ENCODE measurements at regions not wholly inside any gene's neighbourhood (a gene's known extent, or its start where the extent isn't known, plus 50 kb on each side); places are given as distances from the start of the nearest gene placed in this dataset.
"Not testable (repeated sequence)": the region's sequence is repeated elsewhere in the genome, so short reads cannot be mapped to it uniquely, and the experiment has no call there.

DNA sequence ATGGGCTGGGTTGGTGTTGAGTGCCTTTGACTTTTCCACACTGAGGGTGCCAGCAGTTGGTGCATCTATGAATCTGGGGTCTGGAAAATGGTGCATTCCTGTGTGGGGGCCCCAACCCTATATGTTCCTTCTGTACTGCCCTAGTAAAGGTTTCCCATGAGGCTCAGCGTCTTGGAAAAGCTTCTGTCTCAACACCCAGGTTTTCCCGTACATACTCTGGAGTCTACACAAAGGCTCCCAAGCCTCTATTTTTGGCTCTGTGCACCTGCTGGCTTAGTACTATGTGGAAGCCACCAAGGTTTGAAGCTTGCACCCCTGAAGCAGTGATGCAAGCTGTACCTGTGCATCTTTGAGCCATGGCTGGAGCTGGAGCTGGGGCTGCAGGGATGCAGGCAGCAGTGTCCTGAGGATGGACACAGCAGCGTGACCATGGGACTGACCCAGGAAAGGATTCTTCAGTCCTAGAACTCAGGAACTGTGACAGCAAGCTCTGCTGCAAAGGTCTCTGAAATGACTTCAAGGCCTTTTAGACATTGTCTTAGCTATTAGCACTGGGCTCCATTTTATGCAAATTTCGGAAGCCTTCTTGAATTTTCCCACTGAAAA, 282.7 kb downstream of the POTED start:
- not testable (repeated sequence) for H3K36me3 Mint-ChIP-seq, H3K9me3 Mint-ChIP-seq, H3K4me3 Mint-ChIP-seq, H3K27ac Mint-ChIP-seq, H3K27me3 Mint-ChIP-seq, H3K4me1 Mint-ChIP-seq

DNA sequence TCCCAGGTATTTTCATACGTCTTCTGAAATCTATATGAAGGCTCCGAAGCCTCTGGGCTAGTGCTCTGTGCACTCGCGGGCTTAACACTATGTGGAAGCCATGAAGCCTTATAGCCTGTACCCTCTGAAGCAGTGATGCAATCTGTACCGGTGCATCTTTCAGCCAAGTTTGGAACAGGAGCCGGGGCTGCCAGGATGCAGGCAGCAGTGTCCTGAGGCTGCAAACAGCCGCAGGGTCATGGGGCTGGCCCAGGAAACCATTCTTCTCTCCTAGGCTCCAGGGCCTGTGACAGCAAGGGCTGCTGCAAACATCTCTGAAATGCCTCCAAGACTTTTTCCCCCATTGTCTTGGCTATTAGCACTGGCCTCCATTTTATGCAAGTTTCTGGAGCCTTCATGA, 279.6 kb downstream of the POTED start:
- not testable (repeated sequence) for H3K27me3 Mint-ChIP-seq, H3K4me1 Mint-ChIP-seq, H3K9me3 Mint-ChIP-seq, H3K4me3 Mint-ChIP-seq, H3K27ac Mint-ChIP-seq, H3K36me3 Mint-ChIP-seq

DNA sequence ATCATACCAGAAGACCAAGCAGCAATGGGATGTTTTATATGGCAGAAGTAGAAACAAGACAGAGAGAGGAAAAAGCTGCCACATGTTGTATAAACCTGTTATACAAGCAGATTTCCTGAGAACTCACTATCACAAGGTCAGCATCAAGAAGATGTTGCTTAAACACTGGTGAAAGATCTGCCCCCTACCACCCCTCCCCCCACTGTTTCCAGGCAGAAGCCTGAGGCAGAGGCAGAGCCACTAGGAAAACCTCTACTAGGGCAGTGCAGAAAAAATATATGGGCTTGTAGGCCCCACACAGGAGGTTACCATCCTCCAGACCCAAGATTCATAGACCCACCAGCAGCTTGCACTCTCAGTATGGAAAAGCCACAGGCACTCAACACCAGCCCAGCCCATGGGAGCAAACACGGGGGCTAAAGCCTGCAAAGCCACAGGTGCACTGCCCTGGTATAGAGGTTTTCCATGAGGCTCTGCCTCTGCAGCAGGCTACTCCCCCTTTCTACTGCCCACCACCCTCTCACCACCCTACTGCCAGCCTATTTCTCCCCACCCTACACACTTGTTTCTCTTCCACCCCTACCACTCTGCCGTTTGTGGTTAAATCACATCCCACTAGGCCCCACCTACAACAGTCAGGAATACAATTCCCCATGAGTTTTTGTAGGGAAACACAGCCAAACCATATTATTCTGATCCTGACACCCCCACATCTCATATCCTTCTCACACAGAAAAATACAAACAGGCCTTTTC, 274.2 kb downstream of the POTED start:
- H3K9me3 Mint-ChIP-seq, H3K4me1 Mint-ChIP-seq, H3K36me3 Mint-ChIP-seq, H3K27ac Mint-ChIP-seq, H3K27me3 Mint-ChIP-seq, H3K4me3 Mint-ChIP-seq: not testable (repeated sequence)

DNA sequence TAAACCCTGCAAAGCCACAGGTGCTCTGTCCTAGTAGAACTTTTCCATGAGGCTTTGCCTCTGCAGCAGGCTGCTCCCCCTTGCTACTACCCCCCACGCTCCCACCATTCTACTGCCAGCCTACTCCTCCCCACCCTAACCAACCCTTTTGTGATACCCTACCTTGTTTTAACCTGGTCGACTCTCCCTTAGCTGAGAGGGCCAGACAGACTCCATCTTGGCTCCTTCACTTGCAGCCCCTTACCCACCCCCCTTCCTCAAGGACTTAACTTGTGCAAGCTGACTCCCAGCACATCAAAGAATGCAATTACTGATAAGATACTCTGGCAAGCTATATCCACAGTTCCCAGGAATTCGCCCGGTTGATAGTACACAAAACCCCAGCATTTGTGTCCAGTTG, 267.9 kb downstream of the POTED start:
- H3K4me3 Mint-ChIP-seq, H3K27ac Mint-ChIP-seq, H3K36me3 Mint-ChIP-seq, H3K4me1 Mint-ChIP-seq, H3K9me3 Mint-ChIP-seq, H3K27me3 Mint-ChIP-seq: not testable (repeated sequence)

- not testable (repeated sequence) for H3K9me3 Mint-ChIP-seq, H3K36me3 Mint-ChIP-seq, H3K4me1 Mint-ChIP-seq, H3K27ac Mint-ChIP-seq, H3K27me3 Mint-ChIP-seq, H3K4me3 Mint-ChIP-seq
Measured at GRCh38 chr21:13876999-13877398, 267.4 kb downstream of the POTED start.

DNA sequence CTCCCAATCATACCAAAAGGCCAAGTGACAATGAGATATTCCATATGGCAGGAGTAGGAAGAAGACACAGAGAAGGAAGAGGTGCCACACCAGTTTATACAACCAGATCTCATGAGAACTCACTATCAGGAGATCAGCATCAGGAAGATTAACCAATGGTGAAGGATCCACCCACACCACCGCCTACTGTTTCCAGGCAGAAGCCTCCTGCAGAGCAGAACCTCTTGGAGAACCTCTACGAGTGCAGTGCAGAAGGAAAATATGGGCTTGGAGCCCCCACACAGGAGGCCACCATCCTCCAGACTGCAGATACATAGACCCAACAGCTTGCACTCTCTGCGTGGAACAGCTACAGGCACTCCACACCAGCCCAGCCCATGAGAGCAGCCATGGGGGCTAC, 264.4 kb downstream of the POTED start:
- not testable (repeated sequence) for H3K4me3 Mint-ChIP-seq, H3K9me3 Mint-ChIP-seq, H3K36me3 Mint-ChIP-seq, H3K4me1 Mint-ChIP-seq, H3K27ac Mint-ChIP-seq, H3K27me3 Mint-ChIP-seq

DNA sequence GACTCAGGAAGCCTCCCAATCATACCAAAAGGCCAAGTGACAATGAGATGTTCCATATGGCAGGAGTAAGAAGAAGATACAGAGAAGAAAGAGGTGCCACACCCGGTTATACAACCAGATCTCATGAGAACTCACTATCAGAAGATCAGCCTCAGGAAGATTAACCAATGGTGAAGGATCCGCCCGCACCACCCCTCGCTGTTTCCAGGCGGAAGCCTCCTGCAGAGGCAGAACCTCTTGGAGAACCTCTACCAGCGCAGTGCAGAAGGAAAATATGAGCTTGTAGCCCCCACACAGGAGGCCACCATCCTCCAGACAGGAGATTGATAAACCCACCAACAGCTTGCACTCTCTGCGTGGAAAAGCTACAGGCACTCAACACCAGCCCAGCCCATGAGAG, 245.1 kb downstream of the POTED start:
- Mint-ChIP-seq H3K9me3 (no peaks in the 10 kb centered on the region), H3K27me3 (peaks cover 3% of the 10 kb centered on the region), H3K27ac (no peak overlapping the region), H3K36me3 (no peaks in the 10 kb centered on the region), H3K4me1 (no peaks in the 10 kb centered on the region), H3K4me3 (no peak overlapping the region)

DNA sequence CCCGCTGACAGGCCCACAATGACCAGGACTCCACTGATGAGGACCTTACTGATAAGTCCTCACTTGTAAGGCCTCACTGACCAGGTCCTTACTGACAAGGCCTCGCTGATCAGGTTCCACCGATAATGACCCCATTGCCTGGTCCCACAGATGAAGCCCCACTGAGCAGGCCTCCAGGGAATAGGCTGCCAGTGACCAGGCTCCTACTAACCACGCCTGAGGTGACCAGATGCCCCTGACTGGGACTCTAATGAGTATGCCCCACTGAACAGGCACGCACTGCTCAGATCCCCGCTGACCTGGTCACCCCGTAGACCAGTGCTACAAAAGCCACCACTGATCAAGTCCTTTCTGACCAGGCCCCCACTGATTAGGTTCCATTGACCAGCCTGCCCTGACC, 241.2 kb downstream of the POTED start:
- not testable (repeated sequence) for H3K4me3 Mint-ChIP-seq, H3K27ac Mint-ChIP-seq, H3K4me1 Mint-ChIP-seq, H3K27me3 Mint-ChIP-seq, H3K36me3 Mint-ChIP-seq, H3K9me3 Mint-ChIP-seq

DNA sequence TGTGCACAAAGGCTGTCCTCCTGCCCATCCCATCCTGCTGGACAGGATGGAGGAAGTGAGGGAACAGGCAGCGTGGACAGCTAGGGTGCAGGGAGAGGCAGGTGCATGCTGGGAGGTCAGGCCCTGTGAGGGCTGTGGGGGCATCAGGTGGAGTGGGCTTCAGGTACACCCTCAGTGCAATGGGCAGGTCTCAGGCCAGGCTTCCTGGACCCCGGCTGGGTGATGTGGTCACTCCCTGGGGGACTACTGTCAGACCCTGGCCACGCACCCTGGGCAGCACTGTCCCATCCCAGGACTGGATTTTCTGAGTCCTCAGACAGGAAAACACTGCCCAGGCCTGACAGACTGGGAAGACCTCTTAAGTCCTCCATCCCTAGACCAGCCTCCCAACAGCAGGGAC, 239.9 kb downstream of the POTED start:
- not testable (repeated sequence) for H3K9me3 Mint-ChIP-seq, H3K27me3 Mint-ChIP-seq, H3K36me3 Mint-ChIP-seq, H3K4me3 Mint-ChIP-seq, H3K4me1 Mint-ChIP-seq, H3K27ac Mint-ChIP-seq

GRCh38 chr21:13846718-13847117, 237.1 kb downstream of the POTED start:
- H3K27me3 Mint-ChIP-seq, H3K36me3 Mint-ChIP-seq, H3K4me3 Mint-ChIP-seq, H3K9me3 Mint-ChIP-seq, H3K4me1 Mint-ChIP-seq, H3K27ac Mint-ChIP-seq: not testable (repeated sequence)

DNA sequence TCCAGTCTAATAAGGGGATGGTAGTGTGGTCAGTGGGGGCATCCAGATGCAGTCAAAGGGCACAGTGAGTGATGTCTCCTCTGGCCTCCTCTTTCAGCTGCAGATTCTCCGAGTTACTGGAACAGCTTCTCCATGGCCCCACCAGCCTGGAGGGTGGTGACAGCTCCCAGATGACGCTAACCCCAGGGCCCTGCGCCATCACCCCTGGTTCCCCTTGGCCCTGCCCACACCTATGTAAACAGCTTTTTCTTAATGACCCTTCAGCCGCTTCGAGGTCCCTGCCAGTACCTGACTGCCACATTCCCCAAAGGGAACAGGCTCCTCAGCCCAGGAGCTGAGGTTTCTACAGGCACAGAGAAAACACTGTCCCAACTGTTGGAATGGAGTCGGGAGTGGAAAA, 235.0 kb downstream of the POTED start:
- not testable (repeated sequence) for H3K4me1 Mint-ChIP-seq, H3K27ac Mint-ChIP-seq, H3K27me3 Mint-ChIP-seq, H3K4me3 Mint-ChIP-seq, H3K9me3 Mint-ChIP-seq, H3K36me3 Mint-ChIP-seq

DNA sequence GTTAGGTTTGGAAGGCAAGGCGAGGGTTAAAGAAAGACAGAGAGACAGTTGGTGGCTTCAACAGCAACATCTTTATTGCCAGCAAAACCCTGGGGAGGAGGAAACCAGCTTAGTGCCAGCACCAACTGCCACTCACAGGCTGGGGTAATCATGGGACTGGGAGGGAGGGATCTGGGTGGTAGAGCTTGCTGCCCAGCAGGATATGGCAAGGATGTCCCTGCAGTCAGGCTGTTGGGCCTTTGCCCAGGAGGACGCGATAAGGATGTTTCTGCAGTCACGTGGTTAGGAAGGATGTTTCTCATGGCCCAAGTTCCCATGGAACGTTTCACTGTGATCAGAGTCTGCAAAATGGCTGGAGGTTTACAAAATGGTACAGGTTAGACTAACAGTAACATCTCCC, 233.5 kb downstream of the POTED start:
- H3K4me3 Mint-ChIP-seq, H3K36me3 Mint-ChIP-seq, H3K9me3 Mint-ChIP-seq, H3K27me3 Mint-ChIP-seq, H3K27ac Mint-ChIP-seq, H3K4me1 Mint-ChIP-seq: not testable (repeated sequence)

GRCh38 chr21:13827666-13828065, 218.1 kb downstream of the POTED start:
- not testable (repeated sequence) for H3K4me1 Mint-ChIP-seq, H3K27ac Mint-ChIP-seq, H3K9me3 Mint-ChIP-seq, H3K27me3 Mint-ChIP-seq, H3K4me3 Mint-ChIP-seq, H3K36me3 Mint-ChIP-seq

DNA sequence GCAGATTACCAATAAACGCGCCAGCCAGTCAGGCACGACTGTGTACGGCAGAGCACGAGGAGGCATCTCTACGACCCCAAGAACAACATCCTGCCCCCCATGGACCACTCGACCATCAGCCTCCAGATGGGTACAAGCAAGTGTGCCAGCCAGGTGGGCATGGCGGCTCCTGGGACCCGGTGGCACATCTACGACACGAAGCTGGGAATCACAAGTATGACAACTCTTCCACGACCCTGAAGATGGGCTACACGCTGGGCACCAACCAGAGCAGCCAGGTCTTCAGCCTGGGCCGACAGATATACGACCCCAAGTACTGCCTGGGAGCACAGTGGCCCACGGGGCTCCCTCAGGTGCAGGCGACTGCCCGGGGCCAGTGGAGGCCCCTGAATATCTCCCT, 217.6 kb downstream of the POTED start:
- Mint-ChIP-seq H3K4me3 (no peak overlapping the region), H3K27ac (no peak overlapping the region), H3K36me3 (no peaks in the 10 kb centered on the region), H3K4me1 (no peaks in the 10 kb centered on the region), H3K9me3 (no peaks in the 10 kb centered on the region), H3K27me3 (no peaks in the 10 kb centered on the region)

GRCh38 chr21:13826511-13826910, 216.9 kb downstream of the POTED start:
- H3K36me3 Mint-ChIP-seq, H3K4me3 Mint-ChIP-seq, H3K27me3 Mint-ChIP-seq, H3K9me3 Mint-ChIP-seq, H3K4me1 Mint-ChIP-seq, H3K27ac Mint-ChIP-seq: not testable (repeated sequence)

DNA sequence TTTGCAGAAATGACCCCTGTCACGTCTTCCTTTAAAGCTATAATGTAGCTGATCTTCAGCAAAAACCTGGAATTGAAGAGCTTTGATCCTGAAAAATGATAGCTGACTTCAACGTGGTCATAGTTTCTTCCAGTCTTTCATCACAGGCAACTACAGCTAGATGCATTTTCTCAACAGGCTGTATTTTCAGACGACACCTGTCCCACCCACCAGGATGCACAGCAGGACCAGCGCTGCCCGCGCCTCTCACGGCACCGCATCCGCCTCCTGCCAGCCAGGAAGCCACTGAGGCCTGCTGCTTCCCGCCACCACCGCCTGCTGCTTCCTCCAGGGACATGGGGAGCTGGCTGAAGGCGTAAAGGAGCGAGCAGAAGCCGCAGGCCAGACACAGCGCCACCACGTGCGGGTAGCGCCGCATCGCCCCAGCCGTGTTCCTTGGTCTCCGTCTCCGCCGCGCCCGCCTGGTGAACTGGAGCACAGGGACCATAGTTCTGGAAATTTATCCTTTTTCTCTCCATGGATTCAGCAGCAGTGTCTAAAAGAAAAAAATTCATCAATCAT, 215.7 kb downstream of the POTED start:
- H3K27me3 Mint-ChIP-seq = not testable (repeated sequence)

DNA sequence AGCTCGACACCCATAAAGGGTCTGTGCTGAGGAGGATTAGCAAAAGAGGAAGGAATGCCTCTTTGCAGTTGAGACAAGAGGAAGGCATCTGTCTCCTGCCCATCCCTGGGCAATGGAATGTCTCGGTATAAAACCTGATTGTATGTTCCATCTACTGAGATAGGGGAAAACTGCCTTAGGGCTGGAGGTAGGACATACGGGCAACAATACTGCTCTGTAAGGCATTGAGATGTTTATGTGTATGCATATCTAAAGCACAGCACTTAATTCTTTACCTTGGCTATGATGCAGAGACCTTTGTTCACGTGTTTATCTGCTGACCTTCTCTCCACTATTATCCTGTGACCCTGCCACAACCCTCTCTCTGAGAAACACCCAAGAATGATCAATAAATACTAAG, 210.7 kb downstream of the POTED start:
- H3K4me1 Mint-ChIP-seq, H3K27ac Mint-ChIP-seq, H3K36me3 Mint-ChIP-seq, H3K4me3 Mint-ChIP-seq, H3K9me3 Mint-ChIP-seq, H3K27me3 Mint-ChIP-seq: not testable (repeated sequence)

More for the DNA sequence above, 215.7 kb downstream of the POTED start:
- H3K9me3 Mint-ChIP-seq, H3K4me3 Mint-ChIP-seq, H3K36me3 Mint-ChIP-seq, H3K27ac Mint-ChIP-seq, H3K4me1 Mint-ChIP-seq: not testable (repeated sequence)
